ENCODE measurements at regions not wholly inside any gene's neighbourhood (a gene's known extent, or its start where the extent isn't known, plus 50 kb on each side); places are given as distances from the start of the nearest gene placed in this dataset.

DNA sequence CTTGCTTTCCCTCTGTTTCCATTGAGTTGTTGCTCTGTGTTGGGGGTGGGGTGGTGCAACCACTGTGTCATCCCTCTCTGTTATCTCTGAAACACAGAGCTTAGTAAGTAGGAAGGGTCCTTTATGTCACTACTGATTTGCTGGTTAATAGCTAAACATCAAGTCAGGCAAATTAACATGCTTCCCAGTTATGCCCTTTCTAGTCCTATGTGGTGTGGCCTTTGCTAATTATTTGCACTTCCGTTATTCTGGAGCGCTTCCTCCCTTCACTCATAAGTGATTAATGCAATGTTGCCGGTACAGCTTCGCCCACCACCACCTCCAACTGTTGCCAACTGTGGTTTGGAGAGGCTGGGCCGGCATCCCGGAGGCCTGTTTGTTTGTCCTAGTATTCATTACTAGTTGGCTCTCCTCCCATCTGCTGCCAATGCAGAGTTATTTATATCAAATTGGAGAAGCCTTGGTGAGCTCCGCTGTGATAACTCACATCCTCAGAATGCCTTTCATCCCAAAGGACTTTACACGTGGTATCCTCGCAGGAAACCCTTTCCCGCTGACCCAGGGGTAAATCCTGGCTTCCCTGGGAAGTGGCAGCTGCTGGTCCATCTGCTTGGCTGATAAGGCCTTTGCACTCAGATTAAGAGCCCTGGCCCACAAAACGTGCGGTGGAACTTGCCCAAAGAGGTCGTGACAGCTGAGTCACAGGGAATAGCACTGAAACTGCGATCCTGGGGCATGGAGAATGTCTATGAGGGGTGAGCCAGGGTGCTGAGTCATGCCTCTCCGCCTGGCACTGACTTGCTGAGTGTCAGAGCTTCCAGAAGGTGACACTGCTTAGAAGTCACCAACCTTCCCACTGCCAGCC, 72.0 kb upstream of the ZCCHC2 start:
- TF ChIP-seq ELF4 (IDR thresholded peaks at IDR 0.05) (no peak), ARNT (IDR thresholded peaks at IDR 0.05) (no peak), ZNF384 (IDR thresholded peaks at IDR 0.05) (no peak), SP1 (IDR thresholded peaks at IDR 0.05) (no peak), HDGF (IDR thresholded peaks at IDR 0.05; ENCODE audit: borderline replicate concordance) (no peak), BHLHE40 (IDR thresholded peaks at IDR 0.05; ENCODE audit: borderline replicate concordance) (no peak), CTBP1 (IDR thresholded peaks at IDR 0.05; ENCODE audit: borderline replicate concordance) (no peak)
